ENCODE measurements at regions not wholly inside any gene's neighbourhood (a gene's known extent, or its start where the extent isn't known, plus 50 kb on each side); places are given as distances from the start of the nearest gene placed in this dataset.

DNA sequence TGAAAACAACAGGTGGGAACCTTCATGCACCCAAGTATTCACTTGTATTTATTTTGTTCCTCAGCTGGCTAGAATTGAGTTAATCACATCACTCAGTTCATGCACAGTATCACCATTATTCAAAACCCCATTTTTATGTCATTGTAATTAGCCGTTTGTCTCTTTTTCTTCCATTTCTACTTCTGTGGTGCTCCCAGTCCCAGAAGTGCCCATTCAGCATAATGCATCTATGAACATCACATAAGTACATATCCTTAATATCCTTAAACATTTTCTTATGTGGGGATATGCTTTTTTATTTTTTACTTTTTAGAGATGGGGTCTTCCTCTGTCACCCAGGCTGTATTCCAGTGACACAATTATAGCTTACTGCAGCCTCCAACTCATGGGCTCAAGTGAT is 510.9 kb upstream of the MGMT start:
- H3K9me3 ChIP-seq, result no peaks in the 10 kb centered on the region
- no peak overlapping the region for H3K27ac ChIP-seq
- H3K4me2 ChIP-seq, result no peak overlapping the region

DNA sequence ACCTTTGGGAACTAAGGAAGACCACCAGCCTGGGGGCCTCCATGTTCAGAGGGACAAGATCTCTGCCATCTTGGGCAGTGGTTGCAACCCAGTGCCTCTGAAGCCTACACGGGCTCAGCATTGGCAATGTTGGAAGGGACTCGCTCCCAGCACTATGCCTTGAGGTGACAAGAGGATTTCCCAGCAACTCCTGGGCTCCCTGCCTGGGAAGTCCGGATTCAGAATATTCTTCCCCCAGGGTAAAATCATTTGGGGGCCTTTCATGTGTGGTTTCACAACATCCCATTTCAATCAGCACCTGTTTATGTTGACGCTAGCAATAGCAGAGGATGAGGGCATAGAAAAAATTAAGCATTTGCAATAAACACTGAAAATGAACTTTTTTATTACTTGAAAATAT is 509.8 kb upstream of the MGMT start:
- no peaks in the 10 kb centered on the region for H4K20me1 ChIP-seq
- H3K27me3 ChIP-seq, result no peaks in the 10 kb centered on the region
- H3K4me3 ChIP-seq, result no peak overlapping the region
- no peaks in the 10 kb centered on the region for H3K4me1 ChIP-seq
- no peak overlapping the region for H3K27ac ChIP-seq
- no peaks in the 10 kb centered on the region for H3K9me3 ChIP-seq
- no peaks in the 10 kb centered on the region for H3K36me3 ChIP-seq
- no peak overlapping the region for H3K4me2 ChIP-seq
- H3K9ac ChIP-seq, result no peak overlapping the region
- TF ChIP-seq Cebpa-rat (IDR thresholded peaks at IDR 0.05), result no peak

More for the DNA sequence above, 510.9 kb upstream of the MGMT start:
- H3K27me3 ChIP-seq, result no peaks in the 10 kb centered on the region
- no peak for TF ChIP-seq Cebpa-rat (IDR thresholded peaks at IDR 0.05)
- H4K20me1 ChIP-seq, result no peaks in the 10 kb centered on the region
- no peaks in the 10 kb centered on the region for H3K4me1 ChIP-seq
- H3K36me3 ChIP-seq, result no peaks in the 10 kb centered on the region
- no peak overlapping the region for H3K9ac ChIP-seq
- no peak overlapping the region for H3K4me3 ChIP-seq

DNA sequence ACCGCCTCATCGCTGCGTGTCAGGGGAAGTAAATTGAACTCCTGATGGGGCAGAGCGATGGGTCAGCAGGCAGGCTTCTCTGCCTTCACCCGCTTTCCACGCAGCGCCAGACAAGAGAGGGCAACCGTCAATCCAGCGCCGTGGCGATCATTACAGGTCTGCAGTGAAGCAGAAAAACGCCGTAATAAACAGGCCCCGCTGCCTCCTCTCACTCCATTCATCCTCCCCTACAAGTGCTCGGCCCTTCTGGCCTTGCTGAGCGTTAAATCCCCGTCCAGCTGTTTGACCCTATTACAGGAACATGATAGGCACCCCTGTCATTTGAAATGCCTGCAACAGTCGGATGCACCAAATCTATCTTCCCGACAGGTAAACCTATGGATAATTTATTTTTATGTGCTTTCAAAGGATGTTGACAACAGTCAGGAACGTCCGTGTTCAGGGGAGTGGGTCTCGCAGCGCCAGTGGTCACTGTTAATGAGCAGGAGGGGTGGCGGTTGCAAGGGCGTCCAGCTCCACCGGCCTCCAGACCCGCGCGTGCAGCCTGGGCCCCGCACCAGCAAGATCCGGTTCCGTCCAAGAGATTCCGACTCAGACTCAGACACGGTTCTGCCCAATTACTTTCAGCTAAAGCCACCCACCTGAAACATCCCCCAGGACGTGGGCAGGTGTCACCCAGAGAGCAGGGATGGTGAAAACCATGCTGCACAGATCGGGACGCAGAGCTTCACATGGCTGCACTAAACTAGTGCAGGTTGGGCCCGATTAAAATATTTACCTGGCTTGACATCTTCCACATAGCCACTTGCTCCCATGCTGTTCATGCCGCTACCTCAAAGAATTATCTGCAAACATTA is 508.0 kb upstream of the MGMT start:
- H3K27me3 ChIP-seq, result no peaks in the 10 kb centered on the region
- H3K9me3 ChIP-seq, result no peaks in the 10 kb centered on the region
- H3K4me2 ChIP-seq, result no peak overlapping the region
- no peak for TF ChIP-seq Cebpa-rat (IDR thresholded peaks at IDR 0.05)
- no peak overlapping the region for H3K27ac ChIP-seq
- H3K4me3 ChIP-seq, result no peak overlapping the region
- H3K4me1 ChIP-seq, result no peaks in the 10 kb centered on the region
- no peaks in the 10 kb centered on the region for H4K20me1 ChIP-seq
- H3K9ac ChIP-seq, result no peak overlapping the region
- no peaks in the 10 kb centered on the region for H3K36me3 ChIP-seq

DNA sequence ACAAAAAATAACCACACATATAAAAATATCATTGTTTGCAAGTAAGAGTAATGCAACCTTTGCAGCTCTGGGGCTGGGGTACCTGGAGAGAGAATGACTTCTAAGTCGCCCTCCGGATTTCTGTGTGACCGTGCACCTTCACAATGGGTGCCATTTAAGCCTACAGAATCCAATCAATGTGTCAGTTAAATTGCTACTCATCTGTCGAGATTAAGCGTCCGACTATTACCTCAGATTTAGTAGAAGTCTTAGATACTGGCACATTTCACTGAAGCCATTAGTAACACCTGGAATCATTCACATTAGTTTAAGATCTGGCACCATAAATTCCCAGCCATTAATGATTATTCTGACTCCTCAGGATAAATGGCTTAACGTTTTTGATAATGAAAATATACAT is 507.3 kb upstream of the MGMT start:
- Histone ChIP-seq H3K4me2 (no peak overlapping the region), H4K20me1 (no peaks in the 10 kb centered on the region), H3K27ac (no peak overlapping the region), H3K9me3 (no peaks in the 10 kb centered on the region), H3K4me3 (no peak overlapping the region), H3K4me1 (no peaks in the 10 kb centered on the region), H3K36me3 (no peaks in the 10 kb centered on the region), H3K9ac (no peak overlapping the region), H3K27me3 (no peaks in the 10 kb centered on the region)
- no peak for TF ChIP-seq Cebpa-rat (IDR thresholded peaks at IDR 0.05)

DNA sequence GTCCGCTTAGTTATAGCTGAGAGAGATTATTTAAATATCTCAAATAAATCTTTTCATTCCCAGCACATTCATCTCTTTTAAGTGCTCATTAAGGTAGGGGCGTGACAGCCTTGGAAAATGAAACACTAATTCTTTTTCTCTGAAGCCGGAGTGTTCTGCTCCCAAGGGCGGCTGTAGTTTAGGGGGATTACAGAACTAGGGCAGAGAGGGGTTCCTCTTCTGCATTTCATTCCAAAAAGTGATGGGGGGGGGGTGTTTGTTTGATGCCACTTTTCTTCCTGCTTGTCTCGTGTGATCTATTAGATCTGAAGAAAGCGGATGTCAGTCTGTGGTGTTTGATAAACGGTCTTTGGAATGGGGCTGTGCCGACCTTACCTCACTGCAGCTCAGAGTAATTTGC is 506.5 kb upstream of the MGMT start:
- Histone ChIP-seq H3K4me3 (no peak overlapping the region), H3K27ac (no peak overlapping the region), H4K20me1 (no peaks in the 10 kb centered on the region), H3K27me3 (no peaks in the 10 kb centered on the region), H3K4me1 (no peaks in the 10 kb centered on the region), H3K36me3 (no peaks in the 10 kb centered on the region), H3K9me3 (peaks cover 8% of the 10 kb centered on the region; the same call in 1 of the 2 replicates), H3K4me2 (no peak overlapping the region), H3K9ac (no peak overlapping the region)
- no peak for TF ChIP-seq Cebpa-rat (IDR thresholded peaks at IDR 0.05)

DNA sequence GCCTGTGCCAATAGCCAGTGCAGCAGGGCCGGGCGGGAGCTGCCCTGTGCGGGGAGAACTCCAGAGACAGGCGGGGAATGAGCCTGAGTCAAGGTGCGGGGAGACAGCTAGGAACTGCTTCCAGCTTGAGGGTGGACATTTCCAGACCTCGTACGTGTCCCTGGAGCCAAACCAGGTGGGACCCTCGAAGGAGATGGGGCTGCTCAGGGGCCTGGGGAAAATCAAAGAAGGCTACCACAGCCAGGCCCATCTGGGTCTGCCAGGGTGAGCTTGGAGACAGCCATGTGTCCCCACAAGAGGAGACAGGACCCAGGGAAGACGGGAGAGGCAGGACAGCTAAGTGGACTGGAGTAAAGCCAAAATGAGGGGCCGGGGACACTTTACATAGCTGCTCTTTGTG is 504.9 kb upstream of the MGMT start:
- Histone ChIP-seq H4K20me1 (no peaks in the 10 kb centered on the region), H3K9ac (no peak overlapping the region), H3K27ac (no peak overlapping the region), H3K36me3 (no peaks in the 10 kb centered on the region), H3K4me3 (no peak overlapping the region), H3K4me2 (no peak overlapping the region), H3K9me3 (peaks cover 9% of the 10 kb centered on the region; the same call in 1 of the 2 replicates), H3K4me1 (no peaks in the 10 kb centered on the region), H3K27me3 (no peaks in the 10 kb centered on the region)
- no peak for TF ChIP-seq Cebpa-rat (IDR thresholded peaks at IDR 0.05)

DNA sequence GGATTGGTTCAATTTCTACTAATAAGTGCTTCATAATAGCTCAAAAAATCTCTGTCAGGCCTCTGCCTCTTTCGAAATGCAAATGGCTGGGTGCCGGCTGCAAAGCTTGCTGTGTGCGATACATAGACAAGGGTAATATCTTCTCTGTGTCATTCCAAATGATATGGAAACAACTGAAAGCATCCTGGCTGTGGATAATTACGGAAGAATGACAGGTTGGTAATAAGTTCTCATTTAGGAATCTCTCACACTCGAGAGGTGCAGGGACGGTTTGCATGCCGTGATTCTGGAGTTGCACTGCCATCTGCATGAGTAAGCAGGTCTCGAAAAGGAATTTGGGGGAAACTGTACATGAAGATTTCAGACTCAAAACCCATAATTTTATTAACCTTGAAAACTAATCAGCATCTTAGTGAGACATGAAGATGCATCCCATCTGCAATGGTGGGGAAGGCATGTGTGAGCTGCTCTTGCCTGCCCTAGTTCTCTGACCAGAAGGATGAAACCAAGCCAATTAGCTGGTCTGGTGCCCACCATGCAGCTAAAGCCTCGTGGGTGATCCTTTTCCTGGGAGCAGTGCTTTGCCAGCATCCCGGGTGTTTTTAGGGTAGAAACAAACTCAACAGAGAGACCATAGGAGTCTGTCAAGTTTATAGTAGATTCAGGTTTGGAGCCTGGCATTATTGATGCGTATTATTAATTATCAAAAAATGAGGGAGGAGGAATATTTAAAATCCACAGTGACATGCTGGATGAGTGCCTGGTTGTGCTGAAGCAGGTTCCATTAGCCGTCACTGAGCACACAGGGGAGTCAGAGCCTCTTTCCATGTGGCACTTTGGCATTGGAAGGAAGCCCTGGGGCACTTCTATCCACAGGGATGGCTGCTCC is 503.6 kb upstream of the MGMT start:
- H4K20me1 ChIP-seq, result no peaks in the 10 kb centered on the region
- TF ChIP-seq Cebpa-rat (IDR thresholded peaks at IDR 0.05), result no peak
- no peak overlapping the region for H3K27ac ChIP-seq
- peaks cover 9% of the 10 kb centered on the region; the same call in 1 of the 2 replicates for H3K9me3 ChIP-seq
- H3K27me3 ChIP-seq, result no peaks in the 10 kb centered on the region
- H3K4me2 ChIP-seq, result no peak overlapping the region
- no peak overlapping the region for H3K4me3 ChIP-seq
- H3K9ac ChIP-seq, result no peak overlapping the region
- no peaks in the 10 kb centered on the region for H3K4me1 ChIP-seq
- H3K36me3 ChIP-seq, result no peaks in the 10 kb centered on the region

DNA sequence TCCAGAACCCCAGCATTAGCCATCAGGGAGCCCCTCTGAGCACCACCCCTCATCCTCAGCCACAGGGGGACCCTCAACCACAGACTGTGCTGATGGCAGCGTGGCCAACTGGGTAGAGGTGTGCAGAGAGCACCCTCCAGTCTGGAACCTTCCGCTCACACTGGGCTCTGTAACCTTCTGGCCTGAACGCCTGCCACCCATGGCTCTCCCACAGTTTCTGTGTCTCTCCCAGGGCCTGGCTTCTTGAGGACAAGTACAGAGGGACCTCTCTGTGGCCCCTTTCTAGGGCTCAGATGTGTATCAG is 503.0 kb upstream of the MGMT start:
- Histone ChIP-seq H3K9ac (no peak overlapping the region), H3K4me3 (no peak overlapping the region), H3K4me2 (no peak overlapping the region), H3K27me3 (no peaks in the 10 kb centered on the region), H3K9me3 (peaks cover 9% of the 10 kb centered on the region; the same call in 1 of the 2 replicates), H3K36me3 (no peaks in the 10 kb centered on the region), H3K4me1 (no peaks in the 10 kb centered on the region; the same call in 1 of the 2 replicates), H3K27ac (no peak overlapping the region), H4K20me1 (no peaks in the 10 kb centered on the region)
- no peak for TF ChIP-seq Cebpa-rat (IDR thresholded peaks at IDR 0.05)

DNA sequence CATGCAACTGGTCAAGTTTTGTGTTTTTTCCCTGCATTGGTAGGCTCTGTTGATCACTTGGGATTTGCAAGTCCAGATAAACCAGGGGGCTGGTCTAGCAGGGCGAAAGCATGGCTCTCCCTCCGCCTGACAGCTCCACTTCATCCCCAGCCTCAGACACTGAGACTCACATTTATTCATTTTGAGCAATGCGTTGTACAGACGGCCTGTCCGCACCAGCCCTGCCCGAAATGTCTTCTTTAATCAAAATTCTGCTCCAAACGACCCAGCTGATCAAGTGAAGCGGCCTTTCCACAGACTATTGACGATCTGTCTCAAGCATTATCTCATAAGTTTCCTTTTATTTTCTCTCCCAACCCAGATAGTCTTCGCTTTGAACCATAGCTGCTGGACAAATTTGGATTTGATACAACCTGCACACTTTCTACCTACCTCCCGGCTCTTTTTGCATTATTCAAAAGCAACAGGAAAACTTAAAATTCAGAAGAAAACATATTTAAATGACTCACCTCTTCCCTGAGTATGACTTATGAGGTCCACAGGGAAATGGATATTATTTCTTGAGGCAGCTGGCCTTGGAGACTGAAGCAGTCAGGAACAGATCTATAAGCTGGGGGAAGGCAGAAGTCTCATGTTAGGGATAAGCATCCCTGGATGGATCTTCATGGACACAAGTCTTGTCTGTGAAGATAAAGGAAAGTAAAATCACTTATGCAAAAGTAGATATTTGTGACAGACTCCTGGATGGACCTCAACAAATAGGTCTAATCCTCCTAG is 498.9 kb upstream of the MGMT start:
- H3K36me3 ChIP-seq, result no peaks in the 10 kb centered on the region
- no peak for TF ChIP-seq Cebpa-rat (IDR thresholded peaks at IDR 0.05)
- no peak overlapping the region for H3K4me2 ChIP-seq
- no peak overlapping the region for H3K27ac ChIP-seq
- H3K4me1 ChIP-seq, result peaks cover 13% of the 10 kb centered on the region; the same call in 1 of the 2 replicates
- H3K9ac ChIP-seq, result no peak overlapping the region
- no peaks in the 10 kb centered on the region for H3K27me3 ChIP-seq
- peaks cover 9% of the 10 kb centered on the region; the same call in 1 of the 2 replicates for H3K9me3 ChIP-seq
- no peak overlapping the region for H3K4me3 ChIP-seq
- no peaks in the 10 kb centered on the region for H4K20me1 ChIP-seq
